SJSA1 (cell line): ENCODE measurements at regions not wholly inside any gene's neighbourhood (a gene's known extent, or its start where the extent isn't known, plus 50 kb on each side); places are given as distances from the start of the nearest gene placed in this dataset.
"Not testable (repeated sequence)": the region's sequence is repeated elsewhere in the genome, so short reads cannot be mapped to it uniquely, and the experiment has no call there.

ENCODE experiments used
- DNase-seq, 2 experiments: peaks; one replicate each; pipeline ENCODE4 v3.0.0-alpha.2; 2015 to 2020; ENCODE audit warnings: low spot score in 2 of 2, low read depth in 1 of 2
- H3K27ac ChIP-seq: fragments of 250-450 bp; sonication (Bioruptor Pico); 2 replicates; pipeline ENCODE4 v1.5.1; 2020; ENCODE audit warnings: mild to moderate bottlenecking, moderate library complexity
- H3K27me3 ChIP-seq: fragments of 250-450 bp; sonication (Bioruptor Pico); replicated peaks from 2 replicates; pipeline ENCODE4 v1.5.1; 2020; ENCODE audit warnings: mild to moderate bottlenecking, moderate library complexity
- H3K36me3 ChIP-seq: fragments of 250-450 bp; sonication (Bioruptor Pico); 2 replicates; pipeline ENCODE4 v1.5.1; 2020; ENCODE audit warnings: mild to moderate bottlenecking
- H3K4me1 ChIP-seq: fragments of 250-450 bp; sonication (Bioruptor Pico); replicated peaks from 2 replicates; pipeline ENCODE4 v1.6.1; 2021; ENCODE audit warnings: mild to moderate bottlenecking
- H3K4me3 ChIP-seq: fragments of 250-450 bp; sonication (Bioruptor Pico); 2 replicates; pipeline ENCODE4 v1.5.1; 2020; ENCODE audit warnings: mild to moderate bottlenecking
- H3K9me3 ChIP-seq: fragments of 250-450 bp; sonication (Bioruptor Pico); replicated peaks from 2 replicates; pipeline ENCODE4 v1.5.1; 2020; ENCODE audit warnings: mild to moderate bottlenecking

DNA sequence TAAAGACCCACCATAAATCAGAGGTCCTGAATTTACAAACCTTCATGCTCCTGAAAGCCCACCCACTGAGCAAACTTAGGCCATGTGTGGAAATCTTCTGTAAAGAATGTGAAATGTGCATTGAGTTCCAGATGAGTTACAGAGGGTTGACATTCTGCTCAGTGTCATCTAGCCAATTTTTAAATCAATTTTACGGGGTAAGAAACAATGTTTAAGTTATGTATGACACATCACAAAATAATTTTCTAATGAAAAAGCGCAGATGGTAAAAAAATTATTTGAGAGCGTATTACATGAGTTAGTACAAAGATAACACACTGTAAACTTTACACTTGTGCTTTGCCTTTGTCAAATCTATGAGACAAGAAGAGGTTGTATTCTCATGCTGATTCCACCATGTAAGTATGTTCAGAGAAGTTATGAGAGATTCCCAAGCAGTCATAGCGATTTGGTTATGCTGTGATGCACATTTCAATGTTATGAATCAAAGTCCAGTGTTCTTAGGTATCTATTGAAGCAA lies 446.3 kb downstream of the ADCYAP1 start:
- H3K4me1 ChIP-seq = no peaks in the 10 kb centered on the region
- H3K27me3 ChIP-seq = no peaks in the 10 kb centered on the region
- no peak overlapping the region for H3K27ac ChIP-seq
- H3K4me3 ChIP-seq = no peak overlapping the region
- H3K36me3 ChIP-seq = no peaks in the 10 kb centered on the region
- DNase-seq = no peak
- H3K9me3 ChIP-seq = no peaks in the 10 kb centered on the region

DNA sequence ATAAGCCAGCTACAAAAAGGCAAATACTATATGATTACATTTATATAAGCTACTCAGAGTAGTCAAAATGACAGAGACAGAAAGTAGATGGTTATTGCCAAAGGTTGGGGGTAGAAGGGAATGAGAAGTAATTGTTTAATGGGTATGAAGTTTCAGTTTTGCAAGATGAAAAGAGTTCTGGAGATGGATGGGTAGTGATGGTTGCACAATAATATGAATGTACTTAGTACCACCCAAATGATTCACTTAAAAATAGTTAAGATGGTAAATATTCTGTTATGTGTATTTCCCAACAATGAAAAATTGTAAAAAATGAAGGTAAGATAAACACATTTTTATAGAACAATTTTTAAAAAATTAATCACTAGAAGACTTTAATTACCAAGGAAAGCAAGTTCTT lies 448.4 kb downstream of the ADCYAP1 start:
- Histone ChIP-seq H3K4me3 (no peak overlapping the region), H3K9me3 (no peaks in the 10 kb centered on the region), H3K36me3 (no peaks in the 10 kb centered on the region), H3K27ac (no peak overlapping the region), H3K27me3 (no peaks in the 10 kb centered on the region), H3K4me1 (no peaks in the 10 kb centered on the region)
- DNase-seq = no peak

DNA sequence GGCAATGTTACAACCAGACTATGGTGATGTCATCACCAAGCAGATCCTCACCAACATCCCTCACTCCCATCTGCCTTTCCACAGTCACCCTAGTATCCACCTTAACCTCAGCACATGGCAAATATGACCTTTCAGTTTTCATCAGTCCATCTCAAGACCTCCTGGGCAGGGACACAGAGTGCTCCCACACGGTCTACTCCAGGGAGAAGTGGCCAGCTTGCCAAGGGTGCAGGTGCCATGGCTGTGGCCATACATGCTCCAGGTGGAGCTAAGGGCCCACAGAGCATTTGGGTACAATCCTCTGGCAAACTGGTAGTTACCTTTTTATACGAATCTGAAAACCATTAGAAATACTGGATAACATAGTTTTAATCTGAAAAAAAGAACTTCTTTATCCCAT lies 453.1 kb downstream of the ADCYAP1 start:
- Histone ChIP-seq H3K4me3 (no peak overlapping the region), H3K4me1 (no peaks in the 10 kb centered on the region), H3K27ac (no peak overlapping the region), H3K36me3 (no peaks in the 10 kb centered on the region), H3K9me3 (no peaks in the 10 kb centered on the region), H3K27me3 (no peaks in the 10 kb centered on the region)
- no peak for DNase-seq

DNA sequence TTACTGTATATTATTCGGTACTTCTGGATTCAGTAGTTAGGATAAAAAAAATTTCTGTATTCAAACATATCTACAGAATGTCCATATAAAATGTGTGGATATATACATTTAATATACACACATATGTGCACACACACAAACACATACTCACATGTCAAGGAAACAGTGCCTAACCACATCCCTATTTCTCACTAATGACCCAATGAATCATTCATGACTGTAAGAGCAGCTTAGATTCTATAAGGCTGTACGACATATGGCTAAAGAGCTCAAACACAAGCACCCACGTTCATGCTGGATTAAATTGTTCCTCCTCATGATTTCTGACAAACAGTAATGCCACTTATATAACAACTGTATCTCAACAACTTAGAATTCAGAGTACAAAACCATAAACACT lies 457.3 kb downstream of the ADCYAP1 start:
- Histone ChIP-seq H3K4me1 (no peaks in the 10 kb centered on the region), H3K27ac (no peak overlapping the region), H3K4me3 (no peak overlapping the region), H3K27me3 (no peaks in the 10 kb centered on the region), H3K36me3 (no peaks in the 10 kb centered on the region), H3K9me3 (no peaks in the 10 kb centered on the region)
- no peak for DNase-seq

DNA sequence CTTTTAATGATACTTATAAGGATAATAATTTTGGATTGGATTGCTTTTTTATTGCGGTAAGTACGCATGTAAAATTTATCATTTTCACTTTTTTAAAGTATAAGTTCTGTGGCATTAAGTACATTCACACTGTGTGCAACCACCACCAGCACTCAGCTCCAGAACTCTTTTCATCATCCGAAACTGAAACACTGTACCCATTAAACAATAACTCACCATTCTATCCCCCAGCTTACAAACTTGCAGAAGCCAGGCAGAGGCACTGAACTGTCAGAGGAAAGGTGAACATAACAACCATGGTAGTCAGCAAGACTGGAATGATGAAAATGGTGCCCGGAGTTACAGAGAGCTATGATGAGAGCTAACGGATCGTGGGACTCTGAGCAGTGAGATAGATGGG lies 465.9 kb downstream of the ADCYAP1 start:
- no peaks in the 10 kb centered on the region for H3K9me3 ChIP-seq
- no peak for DNase-seq
- no peaks in the 10 kb centered on the region for H3K4me1 ChIP-seq
- H3K27me3 ChIP-seq = no peaks in the 10 kb centered on the region
- no peak overlapping the region for H3K4me3 ChIP-seq
- H3K36me3 ChIP-seq = no peaks in the 10 kb centered on the region
- H3K27ac ChIP-seq = no peak overlapping the region

DNA sequence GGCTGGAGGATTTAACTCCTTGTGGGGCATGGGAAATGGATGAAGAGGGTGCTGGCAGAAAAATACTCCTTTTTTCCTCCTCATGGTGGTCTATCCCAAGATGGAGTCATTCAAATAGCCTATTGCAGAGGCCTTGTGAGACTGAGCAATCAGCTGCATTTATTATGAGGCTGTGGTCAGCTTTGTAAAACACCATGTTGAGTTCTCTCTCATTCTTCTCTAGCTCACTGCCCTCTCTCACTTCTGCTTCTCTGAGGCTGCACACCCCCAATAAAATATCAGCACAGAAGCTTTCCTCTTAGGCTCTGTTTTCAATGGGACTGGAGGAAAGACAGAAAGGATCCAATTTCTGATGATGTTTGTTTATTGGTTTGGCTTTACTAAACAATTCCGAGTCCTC lies 467.1 kb downstream of the ADCYAP1 start:
- DNase-seq = no peak
- no peak overlapping the region for H3K4me3 ChIP-seq
- H3K27ac ChIP-seq = no peak overlapping the region
- H3K4me1 ChIP-seq = no peaks in the 10 kb centered on the region
- no peaks in the 10 kb centered on the region for H3K9me3 ChIP-seq
- H3K27me3 ChIP-seq = no peaks in the 10 kb centered on the region
- no peaks in the 10 kb centered on the region for H3K36me3 ChIP-seq

DNA sequence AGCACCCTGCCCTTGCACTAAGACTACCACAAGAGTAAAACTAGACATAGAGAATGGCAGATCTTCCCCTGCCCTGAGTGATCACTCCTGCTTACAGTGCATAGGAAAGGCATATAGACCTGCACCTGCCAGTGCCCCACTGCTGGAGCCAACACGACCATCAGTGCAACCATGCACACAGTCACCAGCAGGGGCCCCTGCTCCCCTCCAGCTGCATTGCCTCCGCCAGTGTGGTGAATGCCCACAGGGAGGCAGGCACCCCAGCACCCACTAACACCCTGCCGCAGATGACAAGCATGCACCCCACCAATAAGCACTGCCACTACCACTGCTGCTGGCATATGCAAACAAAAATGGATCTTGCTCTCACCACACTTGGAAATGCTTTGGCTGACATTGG lies 478.8 kb downstream of the ADCYAP1 start:
- no peak for DNase-seq
- no peak overlapping the region for H3K27ac ChIP-seq
- no peaks in the 10 kb centered on the region for H3K4me1 ChIP-seq
- H3K36me3 ChIP-seq = no peaks in the 10 kb centered on the region
- no peak overlapping the region for H3K4me3 ChIP-seq
- no peaks in the 10 kb centered on the region for H3K27me3 ChIP-seq
- no peaks in the 10 kb centered on the region for H3K9me3 ChIP-seq

DNA sequence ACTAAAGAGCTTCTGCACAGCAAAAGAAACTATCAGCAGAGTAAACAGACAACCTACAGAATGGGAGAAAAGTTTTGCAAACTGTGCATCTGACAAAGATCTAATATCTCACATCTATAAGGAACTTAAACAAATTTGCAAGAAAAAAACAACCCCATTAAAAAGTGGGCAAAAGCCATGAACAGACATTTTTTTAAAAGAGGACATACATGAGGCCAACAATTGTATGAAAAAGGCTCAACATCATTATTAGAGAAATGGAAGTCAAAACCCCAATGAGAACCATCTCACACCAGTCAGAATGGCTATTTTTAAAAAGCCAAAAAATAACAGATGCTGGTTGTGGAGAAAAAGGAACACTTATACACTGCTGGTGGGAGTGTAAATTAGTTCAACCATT lies 483.8 kb downstream of the ADCYAP1 start:
- H3K4me3 ChIP-seq, DNase-seq, H3K27me3 ChIP-seq, H3K27ac ChIP-seq, H3K36me3 ChIP-seq, H3K4me1 ChIP-seq, H3K9me3 ChIP-seq: not testable (repeated sequence)

DNA sequence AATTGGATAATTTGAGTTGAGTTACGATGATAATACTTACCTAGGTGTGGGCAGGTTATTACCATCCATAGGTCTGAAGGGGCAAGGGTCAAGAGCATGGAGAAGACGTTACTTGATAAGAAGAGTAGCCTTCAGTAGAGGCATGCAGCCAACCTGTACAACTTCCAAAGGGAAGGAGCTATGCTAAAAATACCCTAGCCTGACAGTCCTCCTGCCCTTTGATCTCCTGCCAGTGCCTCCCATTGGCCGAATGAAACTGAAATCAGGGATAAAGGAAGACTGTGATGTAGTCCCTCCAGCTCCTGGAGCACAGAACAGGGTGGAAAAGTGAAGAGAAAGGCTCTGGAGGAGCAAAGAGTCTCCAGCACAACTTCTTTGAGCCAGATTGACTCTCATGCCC lies 487.4 kb downstream of the ADCYAP1 start:
- Histone ChIP-seq H3K36me3 (no peaks in the 10 kb centered on the region), H3K4me3 (no peak overlapping the region), H3K27me3 (no peaks in the 10 kb centered on the region), H3K27ac (no peak overlapping the region), H3K4me1 (no peaks in the 10 kb centered on the region), H3K9me3 (no peaks in the 10 kb centered on the region)
- DNase-seq = no peak

DNA sequence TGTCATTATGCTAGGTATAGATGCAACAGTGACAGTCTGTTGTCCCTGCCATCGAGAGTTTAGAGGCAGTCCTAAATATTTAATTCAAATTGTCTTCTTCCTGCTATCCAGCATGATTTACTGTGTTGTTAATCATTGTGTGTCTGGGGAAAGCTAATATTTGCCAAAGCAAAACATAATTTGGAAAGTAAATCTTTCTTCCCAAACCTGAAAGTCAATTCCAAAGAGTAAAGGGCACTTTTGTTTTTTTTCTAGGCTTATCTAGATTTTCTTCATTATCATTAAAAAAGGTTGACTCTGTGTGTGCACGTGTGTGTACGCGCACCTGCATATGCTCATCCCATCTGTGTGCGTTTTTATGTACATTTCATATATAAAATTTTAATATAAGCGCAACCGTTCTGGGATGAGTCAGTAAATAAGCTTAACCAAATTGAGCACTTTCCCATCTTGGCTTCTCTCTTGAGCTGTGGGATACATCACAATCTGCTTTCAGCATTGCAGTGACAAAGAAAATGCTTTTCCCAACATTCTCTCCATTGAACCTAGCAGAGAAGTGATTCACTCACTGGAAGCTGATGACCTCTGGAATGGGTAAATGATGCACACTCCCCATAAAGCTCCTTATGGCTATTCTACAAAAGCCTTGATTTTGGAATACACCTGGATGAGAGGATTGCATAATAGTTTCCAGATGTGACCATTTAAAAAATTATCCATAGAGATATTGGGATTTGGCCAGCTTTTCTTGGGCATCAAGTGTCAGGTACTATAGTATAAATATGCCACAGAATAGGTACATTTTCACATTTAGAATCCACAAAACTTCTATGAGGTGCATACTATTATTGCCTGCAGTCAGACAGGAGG lies 488.4 kb downstream of the ADCYAP1 start:
- no peaks in the 10 kb centered on the region for H3K36me3 ChIP-seq
- no peak overlapping the region for H3K4me3 ChIP-seq
- H3K4me1 ChIP-seq = no peaks in the 10 kb centered on the region
- no peaks in the 10 kb centered on the region for H3K27me3 ChIP-seq
- no peak for DNase-seq
- no peak overlapping the region for H3K27ac ChIP-seq
- H3K9me3 ChIP-seq = no peaks in the 10 kb centered on the region

DNA sequence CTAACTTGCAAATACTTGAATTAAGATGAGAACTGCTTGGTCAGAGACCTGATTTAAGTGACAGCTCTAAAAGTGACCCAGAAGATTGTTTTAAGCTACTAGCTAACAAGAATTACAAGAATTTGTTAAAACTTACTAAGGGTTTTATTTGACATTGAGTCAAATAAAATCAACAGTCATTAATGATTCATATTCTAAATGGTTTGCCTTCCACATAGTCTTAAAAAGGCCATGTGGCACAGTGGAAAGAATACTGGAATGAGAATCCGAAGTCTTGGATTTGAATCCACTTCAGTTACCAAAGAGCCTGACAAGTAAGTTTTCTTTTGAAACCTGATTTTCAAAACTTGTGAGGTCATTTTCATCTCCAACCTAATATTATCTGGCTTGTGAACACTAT lies 489.3 kb downstream of the ADCYAP1 start:
- no peaks in the 10 kb centered on the region for H3K4me1 ChIP-seq
- H3K36me3 ChIP-seq = no peaks in the 10 kb centered on the region
- no peak overlapping the region for H3K4me3 ChIP-seq
- H3K9me3 ChIP-seq = no peaks in the 10 kb centered on the region
- H3K27ac ChIP-seq = no peak overlapping the region
- H3K27me3 ChIP-seq = no peaks in the 10 kb centered on the region
- DNase-seq = no peak

DNA sequence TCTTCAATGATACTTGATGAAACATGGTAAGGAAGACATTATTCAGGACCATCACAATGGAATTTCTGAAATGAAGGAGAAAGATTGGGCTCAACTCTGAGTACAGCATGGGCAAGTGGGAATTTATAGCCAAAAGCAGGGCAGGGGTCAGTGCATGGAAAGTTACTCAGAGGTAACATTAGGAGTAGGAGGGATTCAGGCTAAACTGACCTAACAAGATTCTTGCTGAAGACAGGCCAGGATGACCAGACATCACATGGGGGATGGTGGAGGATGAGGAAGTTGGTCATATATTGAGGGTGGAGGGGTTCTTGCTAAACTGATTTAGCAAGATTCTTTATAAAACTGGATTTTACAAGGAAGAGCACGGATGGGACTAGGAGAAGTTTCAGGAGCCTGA lies 489.8 kb downstream of the ADCYAP1 start:
- Histone ChIP-seq H3K36me3 (no peaks in the 10 kb centered on the region), H3K4me3 (no peak overlapping the region), H3K27ac (no peak overlapping the region), H3K9me3 (no peaks in the 10 kb centered on the region), H3K4me1 (no peaks in the 10 kb centered on the region), H3K27me3 (no peaks in the 10 kb centered on the region)
- DNase-seq = no peak

DNA sequence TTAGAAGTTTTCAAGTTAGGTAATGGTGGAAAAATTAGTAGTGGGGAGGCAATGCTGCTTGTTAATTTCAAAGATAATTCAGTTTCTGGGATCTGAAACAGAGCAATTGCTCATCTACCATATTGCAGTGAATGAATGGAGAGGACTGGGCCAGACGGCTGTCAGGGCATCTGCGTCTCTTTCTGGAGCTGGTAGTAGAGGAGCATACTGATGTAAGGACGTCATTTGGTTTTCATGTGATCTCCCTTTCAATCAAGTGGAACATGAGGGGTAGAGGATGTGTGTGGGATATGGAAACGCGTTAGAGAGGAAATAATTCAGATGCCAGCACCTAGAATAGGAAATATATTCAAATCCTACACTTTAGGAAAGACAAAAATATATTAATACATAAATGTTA lies 490.3 kb downstream of the ADCYAP1 start:
- Histone ChIP-seq H3K27me3 (no peaks in the 10 kb centered on the region), H3K9me3 (no peaks in the 10 kb centered on the region), H3K4me3 (no peak overlapping the region), H3K27ac (no peak overlapping the region), H3K36me3 (no peaks in the 10 kb centered on the region), H3K4me1 (no peaks in the 10 kb centered on the region)
- no peak for DNase-seq

DNA sequence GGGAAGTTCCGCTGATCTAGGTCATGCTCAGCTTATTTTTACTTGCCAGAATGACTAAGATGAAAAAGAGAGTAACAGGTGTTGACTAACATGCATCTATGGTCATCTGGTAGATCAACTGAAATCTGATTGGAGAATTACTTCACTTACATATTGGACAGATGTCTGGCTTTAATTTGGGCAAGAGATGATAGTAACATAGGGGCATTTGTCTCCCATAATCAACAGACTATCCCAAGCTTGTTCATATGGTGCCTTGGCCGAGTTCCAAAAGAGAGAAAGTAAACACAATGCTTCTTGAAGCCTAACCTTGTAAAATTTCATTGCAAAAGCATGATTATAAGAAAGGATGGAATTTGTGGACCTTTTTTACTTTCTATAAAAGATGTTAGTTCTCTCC lies 503.7 kb downstream of the ADCYAP1 start:
- no peak overlapping the region for H3K27ac ChIP-seq
- no peaks in the 10 kb centered on the region for H3K27me3 ChIP-seq
- H3K4me1 ChIP-seq = no peaks in the 10 kb centered on the region
- no peak for DNase-seq
- H3K9me3 ChIP-seq = no peaks in the 10 kb centered on the region
- H3K36me3 ChIP-seq = no peaks in the 10 kb centered on the region
- no peak overlapping the region for H3K4me3 ChIP-seq
